T-helper 1 cell (primary cell): ENCODE measurements at regions not wholly inside any gene's neighbourhood (a gene's known extent, or its start where the extent isn't known, plus 50 kb on each side); places are given as distances from the start of the nearest gene placed in this dataset.
"Not testable (repeated sequence)": the region's sequence is repeated elsewhere in the genome, so short reads cannot be mapped to it uniquely, and the experiment has no call there.

Experiments used
- DNase-seq, 5 donors: peaks; one replicate each; pipeline ENCODE4 v3.0.0-alpha.2; 2012 to 2020

DNA sequence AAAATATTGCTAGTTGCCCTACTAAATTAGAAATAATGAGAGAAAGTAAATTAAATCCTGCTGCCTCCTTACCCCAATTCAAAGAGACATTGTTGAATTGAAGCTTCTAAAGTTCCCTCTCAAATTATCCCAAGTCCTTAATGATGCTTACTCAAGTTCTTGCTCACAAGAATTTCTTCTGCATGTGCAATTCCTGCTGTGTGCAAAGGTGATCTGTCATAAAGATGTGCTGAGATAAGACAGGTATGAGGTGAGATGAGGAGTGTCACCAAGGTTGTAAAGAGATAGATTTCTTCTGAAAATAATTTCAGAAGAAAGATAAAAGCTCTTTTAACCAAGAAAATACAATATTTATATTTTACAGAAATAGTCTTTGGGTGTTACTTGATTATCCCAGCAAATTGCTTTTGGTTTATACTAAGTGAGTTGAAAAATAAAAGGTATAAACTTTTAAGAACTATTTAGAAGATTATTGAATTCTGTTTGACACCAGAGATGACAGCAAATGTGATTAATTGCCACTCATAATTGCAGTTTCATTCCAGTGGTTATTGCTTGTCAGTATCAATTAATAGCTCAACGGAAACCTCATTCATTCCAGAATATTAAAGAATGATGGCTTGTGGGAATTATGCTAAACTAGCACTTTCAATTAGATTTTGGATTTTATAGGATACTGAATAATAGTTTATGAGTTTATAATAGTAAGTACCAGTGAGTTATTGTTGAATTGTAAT, 674.3 kb downstream of the STK39 start:
- no peak for DNase-seq

DNA sequence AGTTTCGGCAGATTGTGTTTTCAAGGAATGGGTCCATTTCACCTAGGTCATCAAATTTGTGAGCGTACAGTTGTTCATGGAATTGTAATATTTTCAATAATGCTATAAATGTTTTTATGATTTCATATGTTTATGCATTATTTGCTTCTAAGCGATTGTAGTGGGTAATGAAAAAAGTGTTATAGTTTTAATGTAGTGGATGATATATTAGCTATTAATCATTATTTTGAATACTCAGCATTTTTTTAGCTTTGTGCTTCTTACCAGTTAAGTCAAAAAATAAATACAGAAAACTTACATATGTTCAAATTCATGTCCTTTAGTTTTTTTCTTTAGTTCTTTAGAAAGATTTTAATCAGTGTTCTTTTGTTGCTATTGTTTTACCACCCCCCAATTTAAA, 677.0 kb downstream of the STK39 start:
- DNase-seq: no peak

DNA sequence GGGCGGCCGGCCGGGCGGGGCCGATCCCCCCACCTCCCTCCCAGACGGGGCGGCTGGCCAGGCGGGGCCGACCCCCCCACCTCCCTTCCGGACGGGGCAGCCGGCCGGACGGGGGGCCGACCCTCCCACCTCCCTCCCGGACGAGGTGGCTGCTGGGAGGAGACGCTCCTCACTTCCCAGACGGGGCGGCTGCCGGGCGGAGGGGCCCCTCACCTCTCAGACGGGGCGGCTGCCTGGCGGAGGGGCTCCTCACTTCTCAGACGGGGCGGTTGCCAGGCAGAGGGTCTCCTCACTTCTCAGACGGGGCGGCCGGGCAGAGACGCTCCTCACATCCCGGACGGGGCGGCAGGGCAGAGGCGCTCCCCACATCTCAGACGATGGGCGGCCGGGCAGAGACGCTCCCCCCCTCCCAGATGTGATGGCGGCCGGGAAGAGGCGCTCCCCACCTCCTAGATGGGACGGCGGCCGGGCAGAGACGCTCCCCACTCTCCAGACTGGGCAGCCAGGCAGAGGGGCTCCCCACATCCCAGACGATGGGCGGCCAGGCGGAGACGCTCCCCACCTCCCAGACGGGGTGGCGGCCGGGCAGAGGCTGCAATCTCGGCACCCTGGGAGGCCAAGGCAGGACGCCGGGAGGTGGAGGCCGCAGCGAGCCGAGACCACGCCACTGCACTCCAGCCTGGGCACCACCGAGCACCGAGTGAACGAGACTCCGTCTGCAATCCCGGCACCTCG, 675.8 kb downstream of the XIRP2 start:
- not testable (repeated sequence) for DNase-seq

DNA sequence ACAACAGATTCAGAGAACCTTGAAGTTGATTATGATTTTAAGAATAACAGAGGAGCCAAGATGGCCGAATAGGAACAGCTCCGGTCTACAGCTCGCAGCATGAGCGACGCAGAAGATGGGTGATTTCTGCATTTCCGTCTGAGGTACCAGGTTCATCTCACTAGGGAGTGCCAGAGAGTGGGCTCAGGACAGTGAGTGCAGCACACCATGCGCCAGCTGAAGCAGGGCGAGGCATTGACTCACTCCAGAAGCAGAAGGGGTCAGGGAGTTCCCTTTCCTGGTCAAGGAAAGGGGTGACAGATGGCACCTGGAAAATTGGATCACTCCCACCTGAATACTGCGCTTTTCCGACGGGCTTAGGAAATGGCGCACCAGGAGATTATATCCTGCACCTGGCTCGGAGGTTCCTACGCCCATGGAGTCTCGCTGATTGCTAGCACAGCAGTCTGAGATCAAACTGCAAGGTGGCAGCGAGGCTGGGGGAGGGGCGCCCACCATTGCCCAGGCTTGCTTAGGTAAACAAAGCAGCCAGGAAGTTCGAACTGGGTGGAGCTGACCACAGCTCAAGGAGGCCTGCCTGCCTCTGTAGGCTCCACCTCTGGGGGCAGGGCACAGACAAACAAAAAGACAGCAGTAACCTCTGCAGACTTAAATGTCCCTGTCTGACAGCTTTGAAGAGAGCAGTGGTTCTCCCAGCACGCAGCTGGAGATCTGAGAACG, 670.2 kb downstream of the XIRP2 start:
- not testable (repeated sequence) for DNase-seq

DNA sequence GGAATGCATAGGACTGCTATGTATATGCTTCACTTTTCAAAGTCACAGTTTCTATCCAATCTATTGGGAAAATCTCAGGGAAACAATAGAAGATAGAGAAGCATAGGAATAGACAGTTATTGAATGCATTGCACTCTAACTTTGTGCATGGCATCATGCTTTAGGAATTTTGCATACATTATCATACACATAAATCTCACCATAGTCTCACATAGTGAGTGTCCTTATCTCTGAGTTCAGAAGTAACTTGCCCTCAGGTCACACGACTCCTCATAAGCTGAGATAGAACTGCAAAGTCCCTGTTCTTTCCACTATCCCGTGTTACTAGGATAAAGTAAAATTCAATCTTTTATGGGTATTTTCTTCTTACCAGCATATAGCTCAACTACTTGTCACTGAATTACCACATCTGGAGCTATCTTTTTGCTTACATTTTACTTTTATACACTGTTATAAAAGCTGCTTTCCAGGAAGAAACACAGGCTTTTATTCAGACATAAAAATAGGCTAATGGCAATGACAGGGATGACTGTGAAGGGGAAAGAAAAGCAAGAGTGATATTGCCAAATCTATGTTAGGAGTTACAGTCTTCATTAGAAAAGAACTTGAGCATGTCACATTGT, 666.9 kb downstream of the XIRP2 start:
- no peak for DNase-seq

DNA sequence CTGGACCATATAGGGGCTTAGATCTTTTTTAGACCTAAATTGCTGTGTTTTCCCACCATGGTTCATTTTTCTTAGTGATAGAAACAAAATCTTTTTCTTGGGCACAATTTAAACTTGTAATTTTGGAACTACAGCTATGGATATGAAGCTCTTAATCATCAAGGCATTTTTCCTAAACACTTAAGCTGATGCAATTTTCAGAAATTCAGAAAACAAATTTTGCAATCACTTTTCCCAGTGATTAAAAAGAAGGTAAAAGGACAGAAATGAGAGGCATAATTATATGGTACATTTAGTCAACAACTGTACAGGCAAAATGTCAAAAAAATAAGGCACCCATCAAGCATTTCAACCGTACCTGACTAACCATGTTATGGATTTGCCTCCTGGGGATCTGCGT, 665.4 kb downstream of the XIRP2 start:
- DNase-seq: no peak

DNA sequence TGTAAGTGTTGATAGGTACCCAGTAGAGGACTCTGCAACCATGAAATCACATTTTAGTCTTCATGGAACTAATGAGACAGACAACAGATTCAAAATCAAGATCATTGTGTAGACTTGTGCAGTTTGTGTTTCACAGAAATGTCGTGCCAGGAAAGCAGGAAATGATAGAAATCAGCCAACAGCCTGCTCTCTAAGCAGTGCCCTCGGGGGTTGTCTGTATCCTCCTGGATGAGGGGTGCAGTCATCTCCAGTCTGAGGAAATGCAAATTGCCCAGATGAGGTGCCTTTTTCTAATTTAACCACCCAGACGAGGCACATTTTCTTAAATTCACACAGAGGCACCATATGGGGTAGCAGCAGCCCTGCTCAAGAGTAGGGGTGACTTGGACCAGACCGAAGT, 663.1 kb downstream of the XIRP2 start:
- DNase-seq: peak in 1 of 5 donors; percentile 1

DNA sequence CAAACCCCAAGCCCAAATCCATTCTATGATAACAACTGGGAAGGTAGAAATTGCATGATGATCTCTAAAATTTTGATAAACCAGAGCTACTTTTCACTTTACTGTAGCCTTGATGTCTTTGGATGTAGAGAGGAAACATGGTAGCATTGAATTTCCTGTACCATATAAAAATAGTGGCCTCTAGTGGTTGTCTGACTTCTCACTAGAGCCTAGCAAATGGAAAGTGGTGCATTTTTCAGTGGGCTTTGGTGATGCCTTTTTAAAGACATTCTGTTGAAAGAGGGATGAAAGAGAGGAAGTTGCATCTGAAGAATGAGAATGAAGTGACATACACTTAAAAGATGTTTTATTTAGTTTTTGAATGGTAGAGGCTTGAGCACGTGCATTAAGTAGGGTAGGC, 662.2 kb downstream of the XIRP2 start:
- no peak for DNase-seq

DNA sequence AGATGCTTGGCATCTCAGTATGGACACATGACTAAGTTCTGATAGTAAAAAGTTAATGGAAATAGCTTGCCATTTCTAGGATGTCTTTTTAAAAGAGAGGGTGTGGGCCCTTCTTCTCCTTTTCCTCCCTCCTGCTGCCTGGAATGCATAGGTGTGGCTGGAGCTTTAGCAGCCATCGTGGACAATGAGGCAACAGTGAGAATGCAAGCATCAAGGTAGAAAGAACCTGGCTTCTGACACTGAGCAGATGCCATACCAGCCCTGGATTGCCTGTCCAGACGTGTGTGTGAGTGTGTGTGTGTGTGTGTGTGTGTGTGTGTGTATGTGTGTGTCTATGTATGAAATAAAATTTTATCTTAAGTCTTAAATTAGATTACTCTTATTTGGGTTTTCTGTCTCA, 660.1 kb downstream of the XIRP2 start:
- no peak for DNase-seq

DNA sequence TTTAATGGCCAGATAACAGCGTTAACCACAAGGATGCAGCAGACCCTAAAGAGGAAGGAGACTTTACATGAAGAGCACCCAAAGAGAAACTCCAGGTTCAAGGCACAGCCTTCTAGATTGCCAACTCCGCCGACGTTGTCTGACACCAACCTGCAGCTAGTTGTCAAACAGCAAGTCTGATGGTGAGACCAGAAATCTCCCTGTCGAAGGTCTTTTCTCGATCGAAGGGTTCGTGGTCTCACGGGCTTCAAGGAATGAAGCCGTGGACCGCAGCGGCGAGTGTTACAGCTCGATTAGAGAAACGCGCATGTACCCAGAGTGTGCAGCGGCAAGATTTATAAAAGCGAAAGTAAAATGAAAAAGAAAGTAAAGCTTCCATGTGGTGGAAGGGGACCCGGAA, 656.3 kb downstream of the XIRP2 start:
- no peak for DNase-seq

DNA sequence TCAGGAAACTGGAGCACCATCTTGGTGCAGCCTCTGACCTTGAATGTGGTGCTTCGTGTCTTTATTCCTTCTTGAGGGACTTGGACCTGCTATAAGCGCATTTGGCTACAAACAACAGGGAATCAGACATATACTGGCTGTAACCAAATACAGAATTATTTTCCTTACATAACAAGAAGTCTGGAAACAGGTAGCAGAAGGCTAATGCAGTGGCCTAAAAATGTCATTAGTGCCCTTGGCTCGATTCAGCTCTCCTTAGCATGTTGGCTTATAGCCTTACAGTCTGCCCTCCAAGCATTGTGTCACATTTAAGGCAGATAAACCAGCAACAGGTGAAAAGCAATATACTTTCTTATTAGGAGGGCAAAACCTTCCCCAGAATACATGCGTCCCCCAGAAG, 655.4 kb downstream of the XIRP2 start:
- no peak for DNase-seq

DNA sequence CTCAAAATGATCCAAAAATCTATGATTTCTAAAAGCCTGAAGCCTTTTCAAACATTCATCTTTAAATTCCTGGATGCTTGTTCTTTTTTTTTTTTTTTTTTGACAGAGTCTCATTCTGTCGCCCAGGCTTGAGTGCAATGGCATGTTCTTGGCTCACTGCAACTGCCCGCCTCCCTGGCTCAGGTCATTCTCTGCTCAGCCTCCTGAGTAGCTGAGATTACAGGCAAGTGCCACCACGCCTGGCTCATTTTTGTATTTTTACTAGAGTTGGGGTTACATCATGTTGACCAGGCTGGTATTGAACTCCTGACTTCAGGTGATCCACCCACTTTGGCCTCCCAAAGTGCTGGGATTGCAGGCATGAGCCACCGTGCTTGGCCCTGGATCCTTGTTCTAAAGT, 649.5 kb downstream of the XIRP2 start:
- DNase-seq: no peak

DNA sequence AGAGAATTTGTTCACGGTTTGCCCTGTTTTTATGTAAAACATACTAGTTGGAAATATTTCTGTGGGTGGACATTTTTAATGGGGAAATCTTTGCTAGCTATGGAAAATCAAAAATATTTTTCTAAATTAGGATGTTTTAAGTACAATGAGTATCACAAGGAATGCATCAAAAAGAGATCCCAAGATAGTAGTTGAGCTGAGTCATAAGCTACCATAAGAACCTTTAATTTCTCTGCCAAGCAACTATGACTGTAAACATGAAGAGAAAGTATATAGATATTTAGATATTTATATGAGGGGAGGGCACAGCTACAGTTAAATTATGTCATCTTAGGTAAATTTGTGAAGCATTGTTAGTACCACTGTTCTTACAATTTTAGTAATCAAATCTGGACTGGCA, 646.2 kb downstream of the XIRP2 start:
- DNase-seq: no peak

DNA sequence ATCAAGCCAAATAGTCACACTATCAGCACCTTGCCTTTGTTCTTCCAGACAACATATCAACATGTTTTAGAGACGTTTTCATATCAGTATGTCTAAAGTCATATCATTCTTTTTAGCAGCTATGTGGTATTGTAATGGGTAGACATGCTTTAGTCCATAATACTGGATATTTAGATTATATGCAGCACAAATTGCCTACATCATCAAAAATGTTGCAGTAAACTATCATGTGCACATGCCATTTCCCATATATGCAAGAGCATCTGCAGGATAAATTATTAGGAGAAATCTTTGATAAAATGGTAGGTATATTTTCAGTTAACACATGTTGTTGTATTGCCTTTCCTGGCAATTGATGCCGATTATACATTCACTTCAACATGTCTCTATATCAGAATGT, 636.5 kb downstream of the XIRP2 start:
- DNase-seq: no peak

DNA sequence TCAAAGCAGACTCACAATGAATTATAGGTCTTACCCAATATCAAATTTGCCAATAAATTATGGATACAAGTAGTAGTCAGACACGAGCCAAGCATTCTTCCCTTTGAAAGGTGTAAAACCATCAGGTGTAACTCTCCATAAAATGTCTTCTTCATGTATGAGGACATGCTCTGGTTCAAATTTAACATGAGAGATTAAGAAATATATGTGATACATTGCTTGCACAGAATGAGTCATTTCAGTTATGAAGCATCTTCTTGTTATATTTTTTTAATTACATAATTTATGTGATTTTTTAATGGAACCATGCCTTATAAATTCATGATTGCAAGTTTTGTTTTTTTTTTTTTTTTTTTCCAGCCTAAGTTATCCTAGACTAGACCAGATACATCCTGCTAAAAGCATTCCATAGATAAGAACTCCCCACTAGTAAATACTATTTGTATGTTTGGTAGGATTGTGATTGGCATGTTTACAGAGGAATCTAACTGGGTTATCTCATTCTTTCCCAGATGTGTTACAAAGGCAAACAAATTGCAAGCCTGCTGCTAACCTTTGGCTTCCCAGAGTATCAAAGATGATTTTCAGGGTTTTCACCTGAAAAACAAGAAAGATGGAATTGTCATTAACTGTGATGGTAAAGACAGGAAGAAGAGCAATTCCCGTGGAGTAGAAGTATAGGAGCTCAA, 621.9 kb downstream of the XIRP2 start:
- DNase-seq: no peak

DNA sequence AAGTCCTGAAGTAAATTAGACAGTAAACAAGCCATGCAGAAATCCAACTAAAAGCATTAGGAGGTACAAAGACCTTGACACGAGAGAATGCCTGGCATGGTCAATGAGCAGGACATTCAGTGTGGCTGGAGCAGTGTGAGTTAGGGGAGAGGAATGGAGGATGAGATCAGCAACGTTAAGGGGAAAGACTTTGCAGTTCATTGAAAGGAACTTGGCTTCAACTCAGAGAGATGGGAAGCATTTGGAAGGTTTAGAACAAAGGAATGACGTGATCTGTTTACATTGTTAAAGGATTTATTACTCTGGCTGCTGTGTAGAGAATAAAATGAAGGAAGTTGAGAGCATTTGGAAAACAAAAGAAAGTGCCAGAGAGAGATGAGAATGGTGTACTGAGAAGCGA, 621.3 kb downstream of the XIRP2 start:
- no peak for DNase-seq

DNA sequence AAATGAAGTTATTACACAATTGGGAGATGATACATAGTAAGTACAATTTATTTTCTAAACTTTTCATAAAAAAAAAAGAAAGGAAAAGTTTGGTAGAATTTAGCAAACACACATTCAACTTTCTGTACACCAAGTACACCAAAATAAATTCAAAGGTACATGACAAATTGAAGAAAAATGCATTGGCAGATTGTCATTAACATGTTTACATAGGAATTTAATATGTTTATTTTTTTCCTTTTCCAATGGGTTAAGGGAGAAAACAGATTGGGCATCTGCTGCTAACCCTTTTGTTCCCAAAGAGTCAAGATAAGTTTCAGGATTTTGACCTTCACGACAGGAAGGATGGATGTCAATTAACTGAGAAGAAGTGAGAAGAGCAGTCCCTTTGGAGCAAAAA, 620.4 kb downstream of the XIRP2 start:
- no peak for DNase-seq

DNA sequence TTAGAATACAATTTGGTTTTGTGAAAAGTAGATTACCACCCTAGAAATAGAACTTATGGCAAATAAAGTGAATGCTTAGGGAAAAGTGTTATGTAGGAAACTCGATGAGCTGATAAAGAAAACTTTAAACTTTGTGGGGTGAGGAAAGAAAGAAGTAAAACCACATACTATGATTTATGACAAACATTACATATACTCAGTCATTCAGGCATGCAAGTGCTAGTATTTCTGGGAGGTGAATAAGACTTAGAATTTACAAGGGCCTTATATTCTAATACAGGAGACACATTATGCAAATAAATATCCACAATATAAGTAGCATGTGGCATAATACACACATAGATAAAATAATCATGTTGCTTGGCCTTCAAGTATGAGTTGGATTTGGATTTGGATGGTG, 618.1 kb downstream of the XIRP2 start:
- DNase-seq: no peak

DNA sequence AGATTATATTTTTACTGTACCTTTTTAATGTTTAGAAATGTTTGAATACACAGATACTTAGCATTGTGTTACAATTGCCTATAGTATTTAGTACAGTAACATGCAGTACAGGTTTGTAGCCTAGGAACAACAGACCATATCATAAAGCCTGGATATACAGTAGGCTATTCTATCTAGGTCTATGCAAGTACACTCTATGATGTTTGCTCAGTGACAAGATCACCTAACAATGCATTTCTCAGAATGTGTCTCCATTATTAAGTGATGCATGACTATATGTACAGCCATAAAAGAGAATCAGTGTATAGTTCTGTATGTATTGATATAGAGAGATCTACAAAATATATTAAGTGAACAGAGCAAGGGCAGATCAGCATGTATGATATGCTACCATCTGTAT, 616.4 kb downstream of the XIRP2 start:
- no peak for DNase-seq

DNA sequence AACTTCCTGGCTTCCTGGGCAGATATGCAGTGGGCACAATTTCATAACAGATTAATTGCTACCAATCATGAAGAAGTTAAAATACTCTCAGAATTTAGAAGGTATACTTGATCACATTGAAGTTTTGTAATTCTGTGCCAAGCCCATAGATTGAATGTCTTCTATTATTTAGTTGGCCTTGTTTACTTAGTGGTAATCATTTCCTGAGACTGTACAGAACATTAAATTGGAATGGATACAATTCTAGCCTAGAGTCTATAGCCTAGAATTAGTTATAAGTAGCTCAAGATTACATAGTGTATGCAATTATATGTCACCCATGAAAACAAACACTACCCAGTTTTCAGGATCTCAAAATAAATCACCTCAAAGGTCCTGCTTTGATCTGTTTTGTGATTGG, 615.8 kb downstream of the XIRP2 start:
- no peak for DNase-seq

DNA sequence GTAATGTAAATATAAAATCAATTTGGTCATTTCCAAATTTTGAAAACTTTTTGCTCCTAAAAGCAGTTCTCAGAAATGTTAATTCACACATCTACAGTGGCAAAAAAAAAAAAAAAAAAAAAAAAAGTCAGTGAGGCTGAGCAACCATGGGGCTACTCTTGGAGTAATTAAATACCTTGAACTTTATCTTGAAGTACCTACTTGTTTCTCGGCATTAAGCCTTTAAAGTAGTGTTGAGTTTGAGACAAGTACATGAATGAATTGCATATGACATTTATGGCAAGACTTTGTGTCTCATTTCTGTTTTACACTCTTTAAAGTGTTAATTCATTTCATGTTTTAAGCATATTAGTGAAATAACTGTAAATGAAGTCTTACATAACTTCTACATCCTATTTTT, 613.3 kb downstream of the XIRP2 start:
- no peak for DNase-seq

DNA sequence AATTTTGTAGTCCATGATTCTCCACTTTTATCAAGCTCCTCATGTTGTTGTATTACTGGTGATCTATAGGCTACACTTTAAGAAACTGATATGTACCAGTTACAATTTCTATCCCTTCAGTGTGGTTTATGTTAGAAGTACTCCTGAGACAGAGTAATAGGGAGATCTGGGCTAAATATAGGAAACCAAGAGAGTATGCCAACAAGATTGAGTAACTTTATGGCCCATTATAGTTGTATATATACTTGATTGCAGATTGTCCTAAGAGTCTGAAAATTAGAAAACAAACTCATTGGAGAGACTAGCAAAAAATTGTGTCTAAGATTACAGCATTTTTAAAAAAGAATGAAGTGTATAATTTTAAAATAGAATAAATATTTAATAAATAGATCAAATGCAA, 605.6 kb downstream of the XIRP2 start:
- no peak for DNase-seq

DNA sequence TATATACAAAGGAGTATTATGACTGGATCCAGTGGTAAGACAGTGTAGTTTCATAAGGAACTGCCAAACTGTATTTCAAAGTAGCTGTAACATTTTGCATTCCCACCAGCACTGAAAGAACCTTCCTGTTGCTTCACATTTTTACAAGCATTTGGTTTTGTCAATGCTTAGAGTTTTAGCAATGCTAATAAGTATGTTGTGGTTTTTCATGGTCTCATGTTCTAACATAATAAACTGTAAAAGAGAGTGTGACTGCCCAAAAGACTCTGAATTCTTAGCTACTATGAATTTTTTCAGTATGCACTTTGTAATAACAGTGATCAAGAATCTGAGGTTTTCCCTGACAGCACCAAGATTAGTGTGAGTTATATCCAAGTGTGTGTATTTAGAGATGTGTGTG, 604.2 kb downstream of the XIRP2 start:
- DNase-seq: no peak
